Nephron (organoid): ENCODE measurements at regions not wholly inside any gene's neighbourhood (a gene's known extent, or its start where the extent isn't known, plus 50 kb on each side); places are given as distances from the start of the nearest gene placed in this dataset.

ENCODE experiments used
- H3K27ac Mint-ChIP-seq, 3 experiments: 2 replicates each; pipeline ENCODE4 v1.8.0; 2020; ENCODE audit warnings: mixed read lengths in 3 of 3, mild to moderate bottlenecking in 2 of 3, moderate library complexity in 1 of 3
- H3K27me3 Mint-ChIP-seq: 2 replicates; pipeline ENCODE4 v1.8.0; 2021; ENCODE audit warnings: low read depth, mild to moderate bottlenecking, moderate library complexity, mixed read lengths
- H3K36me3 Mint-ChIP-seq: 2 replicates; pipeline ENCODE4 v1.8.0; 2020; ENCODE audit warnings: low read depth, mixed read lengths
- H3K4me1 Mint-ChIP-seq: 2 replicates; pipeline ENCODE4 v1.8.0; 2020; ENCODE audit warnings: mixed read lengths
- H3K4me3 Mint-ChIP-seq, 3 experiments: 2 replicates each; pipeline ENCODE4 v1.8.0; 2020; ENCODE audit warnings: mild to moderate bottlenecking in 3 of 3, mixed read lengths in 3 of 3, moderate library complexity in 2 of 3
- H3K9me3 Mint-ChIP-seq: 2 replicates; pipeline ENCODE4 v1.8.0; 2020; ENCODE audit warnings: mixed read lengths
- TF ChIP-seq, protein P1 (sequence below), 3 experiments: fragments of 200-600 bp; sonication (generic); IDR thresholded peaks; one replicate each; pipeline ENCODE4 v1.5.0; 2021; ENCODE audit warnings: antibody characterized with exemption in 3 of 3; ENCODE audit not compliant: unreplicated experiment in 3 of 3

DNA sequence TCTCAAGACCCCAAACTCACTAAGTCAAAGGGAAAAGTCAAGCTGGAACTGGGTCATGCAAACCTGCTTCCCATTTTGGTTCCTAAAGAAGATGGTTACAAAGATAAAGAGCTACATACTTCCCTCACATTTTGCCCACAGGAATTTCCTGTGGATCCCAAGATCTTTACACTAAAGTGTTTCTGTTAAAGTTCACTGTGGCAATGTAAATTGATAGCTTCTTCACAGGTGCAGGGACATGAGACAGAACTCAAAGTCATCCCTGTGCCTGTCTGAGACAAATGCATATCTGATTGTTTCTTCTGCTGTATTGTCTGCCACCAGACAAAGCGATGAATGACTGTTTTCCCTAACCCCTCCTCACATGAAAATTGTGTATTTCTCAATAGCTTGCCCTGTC, 567.8 kb downstream of the ZIC1 start:
- Mint-ChIP-seq H3K4me1 (no peaks in the 10 kb centered on the region), H3K27me3 (no peaks in the 10 kb centered on the region), H3K27ac (no peak overlapping the region), H3K36me3 (no peaks in the 10 kb centered on the region), H3K4me3 (no peak overlapping the region), H3K9me3 (no peaks in the 10 kb centered on the region)
- TF ChIP-seq, protein P1, sequence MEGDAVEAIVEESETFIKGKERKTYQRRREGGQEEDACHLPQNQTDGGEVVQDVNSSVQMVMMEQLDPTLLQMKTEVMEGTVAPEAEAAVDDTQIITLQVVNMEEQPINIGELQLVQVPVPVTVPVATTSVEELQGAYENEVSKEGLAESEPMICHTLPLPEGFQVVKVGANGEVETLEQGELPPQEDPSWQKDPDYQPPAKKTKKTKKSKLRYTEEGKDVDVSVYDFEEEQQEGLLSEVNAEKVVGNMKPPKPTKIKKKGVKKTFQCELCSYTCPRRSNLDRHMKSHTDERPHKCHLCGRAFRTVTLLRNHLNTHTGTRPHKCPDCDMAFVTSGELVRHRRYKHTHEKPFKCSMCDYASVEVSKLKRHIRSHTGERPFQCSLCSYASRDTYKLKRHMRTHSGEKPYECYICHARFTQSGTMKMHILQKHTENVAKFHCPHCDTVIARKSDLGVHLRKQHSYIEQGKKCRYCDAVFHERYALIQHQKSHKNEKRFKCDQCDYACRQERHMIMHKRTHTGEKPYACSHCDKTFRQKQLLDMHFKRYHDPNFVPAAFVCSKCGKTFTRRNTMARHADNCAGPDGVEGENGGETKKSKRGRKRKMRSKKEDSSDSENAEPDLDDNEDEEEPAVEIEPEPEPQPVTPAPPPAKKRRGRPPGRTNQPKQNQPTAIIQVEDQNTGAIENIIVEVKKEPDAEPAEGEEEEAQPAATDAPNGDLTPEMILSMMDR (IDR thresholded peaks at IDR 0.05; ENCODE audit: unreplicated experiment in 3 of 3), result no peak

DNA sequence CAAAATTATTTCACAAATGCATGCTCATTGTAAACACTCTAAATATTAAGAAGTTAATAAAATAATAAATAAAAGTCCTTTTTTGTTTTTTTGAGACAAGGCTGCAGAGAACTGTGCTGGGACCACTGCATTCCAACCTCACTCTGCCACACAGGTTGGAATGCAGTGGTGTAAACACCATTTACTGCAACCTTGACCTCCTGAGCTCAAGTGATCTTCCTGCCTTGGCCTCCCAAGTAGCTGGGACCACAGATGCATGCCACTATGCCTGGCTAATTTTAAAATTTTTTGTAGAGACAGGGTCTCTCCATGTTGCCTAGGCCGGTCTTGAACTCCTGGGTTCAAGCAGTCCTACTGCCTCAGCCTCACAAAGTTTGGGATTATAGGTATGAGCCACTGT, 578.4 kb downstream of the ZIC1 start:
- TF ChIP-seq, protein P1 (IDR thresholded peaks at IDR 0.05; ENCODE audit: unreplicated experiment in 3 of 3), result no peak
- Mint-ChIP-seq H3K4me3 (no peak overlapping the region), H3K27ac (no peak overlapping the region), H3K27me3 (no peaks in the 10 kb centered on the region), H3K4me1 (no peaks in the 10 kb centered on the region), H3K9me3 (no peaks in the 10 kb centered on the region), H3K36me3 (no peaks in the 10 kb centered on the region)

- no peaks in the 10 kb centered on the region for H3K36me3 Mint-ChIP-seq
- no peaks in the 10 kb centered on the region for H3K27me3 Mint-ChIP-seq
- no peak overlapping the region for H3K27ac Mint-ChIP-seq
- H3K4me3 Mint-ChIP-seq, result no peak overlapping the region
- H3K4me1 Mint-ChIP-seq, result no peaks in the 10 kb centered on the region
- H3K9me3 Mint-ChIP-seq, result no peaks in the 10 kb centered on the region
- TF ChIP-seq, protein P1 (IDR thresholded peaks at IDR 0.05; ENCODE audit: unreplicated experiment in 3 of 3), result no peak
These were observed 580.2 kb downstream of the ZIC1 start for GRCh38 chr3:147989344-147989743.

DNA sequence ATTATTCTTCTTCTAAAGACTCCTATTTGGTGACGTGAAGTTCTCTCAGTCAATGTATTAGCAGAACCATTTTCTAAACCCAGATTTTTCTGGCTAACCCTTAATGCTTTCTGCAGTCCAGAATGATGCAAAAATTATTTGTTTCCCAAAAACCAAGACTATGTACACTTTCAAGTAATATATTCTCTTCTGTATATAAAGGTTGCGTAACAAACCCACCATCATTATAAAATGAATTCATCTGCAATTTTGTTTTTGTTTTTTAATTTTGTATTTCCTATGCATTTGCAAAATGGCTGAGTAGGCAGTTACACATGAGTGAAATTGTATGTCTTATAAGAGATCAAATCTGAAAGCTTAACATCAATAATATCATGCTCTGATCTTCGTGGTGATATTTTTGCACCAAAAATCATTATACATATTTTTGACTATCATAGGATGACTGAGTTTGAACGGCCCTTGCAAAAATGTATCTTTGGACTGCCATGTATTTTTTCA, 593.6 kb downstream of the ZIC1 start:
- no peak overlapping the region for H3K27ac Mint-ChIP-seq
- TF ChIP-seq, protein P1 (IDR thresholded peaks at IDR 0.05; ENCODE audit: unreplicated experiment in 3 of 3), result no peak
- H3K4me3 Mint-ChIP-seq, result no peak overlapping the region
- H3K27me3 Mint-ChIP-seq, result no peaks in the 10 kb centered on the region
- H3K4me1 Mint-ChIP-seq, result no peaks in the 10 kb centered on the region
- H3K9me3 Mint-ChIP-seq, result no peaks in the 10 kb centered on the region
- H3K36me3 Mint-ChIP-seq, result no peaks in the 10 kb centered on the region

GRCh38 chr3:148004331-148004730, 595.2 kb downstream of the ZIC1 start:
- no peak overlapping the region for H3K4me3 Mint-ChIP-seq
- H3K4me1 Mint-ChIP-seq, result no peaks in the 10 kb centered on the region
- H3K36me3 Mint-ChIP-seq, result no peaks in the 10 kb centered on the region
- H3K27me3 Mint-ChIP-seq, result no peaks in the 10 kb centered on the region
- H3K27ac Mint-ChIP-seq, result no peak overlapping the region
- TF ChIP-seq, protein P1 (IDR thresholded peaks at IDR 0.05; ENCODE audit: unreplicated experiment in 3 of 3), result no peak
- no peaks in the 10 kb centered on the region for H3K9me3 Mint-ChIP-seq

GRCh38 chr3:148005456-148005855, 596.3 kb downstream of the ZIC1 start:
- no peaks in the 10 kb centered on the region for H3K36me3 Mint-ChIP-seq
- TF ChIP-seq, protein P1 (IDR thresholded peaks at IDR 0.05; ENCODE audit: unreplicated experiment in 3 of 3), result no peak
- no peaks in the 10 kb centered on the region for H3K4me1 Mint-ChIP-seq
- no peak overlapping the region for H3K27ac Mint-ChIP-seq
- H3K9me3 Mint-ChIP-seq, result no peaks in the 10 kb centered on the region
- H3K27me3 Mint-ChIP-seq, result no peaks in the 10 kb centered on the region
- H3K4me3 Mint-ChIP-seq, result no peak overlapping the region
